Liver (tissue), 3 donors: ENCODE measurements at regions not wholly inside any gene's neighbourhood (a gene's known extent, or its start where the extent isn't known, plus 50 kb on each side); places are given as distances from the start of the nearest gene placed in this dataset.

Experiments used
- CTCF ChIP-seq: fragments of 150-350 bp; IDR thresholded peaks from 2 replicates; pipeline ENCODE4 v1.5.1; 2017; ENCODE audit warnings: improper control_type of control experiment, low read depth, low read length; ENCODE audit not compliant: missing input control
- GABPA ChIP-seq, 2 donors: IDR thresholded peaks in 1 of 2; conservative IDR thresholded peaks in 1 of 2; 2 replicates each; pipeline ENCODE4 v1.6.1; 2016; ENCODE audit warnings: antibody characterized with exemption in 2 of 2, mild to moderate bottlenecking in 1 of 2, moderate library complexity in 1 of 2
- HNF4A ChIP-seq, 2 donors: conservative IDR thresholded peaks; 2 replicates each; pipeline ENCODE4 v1.6.1; 2016; ENCODE audit warnings: antibody characterized with exemption in 2 of 2, mild to moderate bottlenecking in 2 of 2
- JUND ChIP-seq, 2 donors: IDR thresholded peaks; 2 replicates each; pipeline ENCODE4 v1.6.1; 2016; ENCODE audit warnings: antibody characterized with exemption in 2 of 2
- REST ChIP-seq: IDR thresholded peaks from 2 replicates; pipeline ENCODE4 v1.6.1; 2016; ENCODE audit warnings: antibody characterized with exemption, mild to moderate bottlenecking
- RXRA ChIP-seq, 2 donors: IDR thresholded peaks; 2 replicates each; pipeline ENCODE4 v1.6.1; 2017 to 2018; ENCODE audit warnings: antibody characterized with exemption in 2 of 2, mild to moderate bottlenecking in 1 of 2
- SP1 ChIP-seq: IDR thresholded peaks from 2 replicates; pipeline ENCODE4 v1.6.1; 2018; ENCODE audit warnings: antibody characterized with exemption, mild to moderate bottlenecking
- TAF1 ChIP-seq: conservative IDR thresholded peaks from 2 replicates; pipeline ENCODE4 v1.6.1; 2016; ENCODE audit warnings: antibody characterized with exemption, mild to moderate bottlenecking
- YY1 ChIP-seq: IDR thresholded peaks from 2 replicates; pipeline ENCODE4 v1.6.1; 2016; ENCODE audit warnings: antibody characterized with exemption, mild to moderate bottlenecking
- donor health status: healthy.
- donor health status: healthy.

GRCh38 chr5:112634166-112634565 is 103.5 kb upstream of the APC start:
- TF ChIP-seq TAF1 (no peak), RXRA (IDR thresholded peaks at IDR 0.05) (peak in 1 of 2 donors; percentile 47), CTCF (no peak), JUND (IDR thresholded peaks at IDR 0.05) (no peak), SP1 (no peak), REST (no peak), HNF4A (conservative IDR thresholded peaks at IDR 0.05) (no peak), GABPA (IDR thresholded peaks at IDR 0.05 in 1 of 2, conservative IDR thresholded peaks at IDR 0.05 in 1 of 2) (no peak), YY1 (peak; percentile 50)
